ENCODE measurements at regions not wholly inside any gene's neighbourhood (a gene's known extent, or its start where the extent isn't known, plus 50 kb on each side); places are given as distances from the start of the nearest gene placed in this dataset.

DNA sequence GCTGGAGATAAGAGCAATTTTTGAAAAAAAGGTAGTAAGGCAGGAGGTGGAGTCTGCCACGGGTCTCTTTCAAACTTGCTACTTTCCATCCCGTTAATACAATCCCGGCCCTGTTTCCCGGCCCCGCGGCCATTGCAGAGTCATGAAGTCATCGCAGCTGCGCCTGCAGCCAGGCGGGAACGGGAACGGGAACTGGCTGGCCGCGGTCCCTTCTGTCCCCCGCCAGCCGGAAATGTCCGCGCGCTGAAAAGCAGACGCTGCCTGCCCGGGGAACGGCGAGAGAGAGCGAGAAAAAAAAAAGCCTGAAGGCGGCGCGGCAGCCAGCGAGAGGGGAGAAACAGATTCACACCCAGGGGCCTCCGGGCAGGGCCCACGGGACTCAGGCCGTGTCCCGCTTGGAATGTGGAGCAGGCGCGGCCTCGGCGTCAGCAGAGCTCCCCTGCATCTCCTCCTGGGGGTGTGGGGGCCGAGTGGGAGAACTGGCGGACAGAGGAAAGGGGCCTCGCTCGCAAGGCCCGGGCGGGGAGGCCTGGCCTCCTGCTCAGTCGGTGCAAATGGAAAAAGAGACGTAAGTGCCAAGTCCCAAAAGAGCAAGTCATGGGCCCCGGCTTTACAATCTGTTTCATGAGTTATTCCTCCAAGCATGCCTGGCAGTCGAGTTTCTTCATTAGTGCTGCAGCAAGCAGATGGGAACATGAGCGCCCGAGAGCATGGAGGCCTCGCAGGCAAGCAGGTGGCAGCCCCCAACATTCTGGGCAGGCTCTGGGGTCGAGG, 201.2 kb upstream of the GAS1 start:
- DNase-seq = no peak
- peaks cover 70% of the 10 kb centered on the region for H3K27me3 ChIP-seq (ENCODE audit: insufficient read depth, low read depth, severe bottlenecking)
- H3K9me3 ChIP-seq (ENCODE audit: severe bottlenecking) = no peaks in the 10 kb centered on the region
- H3K27ac ChIP-seq = no peak overlapping the region
- no peaks in the 10 kb centered on the region for H3K36me3 ChIP-seq
- H3K4me3 ChIP-seq (ENCODE audit: low read depth, low read length) = no peak overlapping the region
- TF ChIP-seq, protein P1, sequence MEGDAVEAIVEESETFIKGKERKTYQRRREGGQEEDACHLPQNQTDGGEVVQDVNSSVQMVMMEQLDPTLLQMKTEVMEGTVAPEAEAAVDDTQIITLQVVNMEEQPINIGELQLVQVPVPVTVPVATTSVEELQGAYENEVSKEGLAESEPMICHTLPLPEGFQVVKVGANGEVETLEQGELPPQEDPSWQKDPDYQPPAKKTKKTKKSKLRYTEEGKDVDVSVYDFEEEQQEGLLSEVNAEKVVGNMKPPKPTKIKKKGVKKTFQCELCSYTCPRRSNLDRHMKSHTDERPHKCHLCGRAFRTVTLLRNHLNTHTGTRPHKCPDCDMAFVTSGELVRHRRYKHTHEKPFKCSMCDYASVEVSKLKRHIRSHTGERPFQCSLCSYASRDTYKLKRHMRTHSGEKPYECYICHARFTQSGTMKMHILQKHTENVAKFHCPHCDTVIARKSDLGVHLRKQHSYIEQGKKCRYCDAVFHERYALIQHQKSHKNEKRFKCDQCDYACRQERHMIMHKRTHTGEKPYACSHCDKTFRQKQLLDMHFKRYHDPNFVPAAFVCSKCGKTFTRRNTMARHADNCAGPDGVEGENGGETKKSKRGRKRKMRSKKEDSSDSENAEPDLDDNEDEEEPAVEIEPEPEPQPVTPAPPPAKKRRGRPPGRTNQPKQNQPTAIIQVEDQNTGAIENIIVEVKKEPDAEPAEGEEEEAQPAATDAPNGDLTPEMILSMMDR (IDR thresholded peaks at IDR 0.05; ENCODE audit: low read depth, low read length) = no peak

DNA sequence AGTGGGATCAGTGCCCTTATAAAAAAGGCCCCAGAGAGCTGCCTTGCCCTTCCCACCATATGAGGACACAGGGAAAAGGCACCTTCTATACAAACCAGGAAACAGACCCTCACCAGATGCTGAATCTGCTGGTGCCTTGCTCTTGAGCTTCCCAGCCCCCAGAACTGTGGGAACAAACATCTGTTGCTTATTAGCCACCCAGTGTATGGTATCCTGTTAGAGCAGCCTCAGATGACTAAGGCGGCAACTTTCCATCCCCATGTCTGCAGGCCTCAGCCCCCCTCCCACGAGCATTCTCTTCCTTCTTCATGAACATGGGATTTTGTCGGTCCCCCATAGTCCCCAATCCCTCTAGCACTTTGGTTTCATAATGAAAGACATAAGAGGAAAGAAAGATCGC, 202.5 kb upstream of the GAS1 start:
- H3K9me3 ChIP-seq (ENCODE audit: severe bottlenecking) = no peaks in the 10 kb centered on the region
- TF ChIP-seq, protein P1 (IDR thresholded peaks at IDR 0.05; ENCODE audit: low read depth, low read length) = no peak
- no peak for DNase-seq
- H3K36me3 ChIP-seq = no peaks in the 10 kb centered on the region
- no peak overlapping the region for H3K27ac ChIP-seq
- peaks cover 78% of the 10 kb centered on the region for H3K27me3 ChIP-seq (ENCODE audit: insufficient read depth, low read depth, severe bottlenecking)
- no peak overlapping the region for H3K4me3 ChIP-seq (ENCODE audit: low read depth, low read length)

DNA sequence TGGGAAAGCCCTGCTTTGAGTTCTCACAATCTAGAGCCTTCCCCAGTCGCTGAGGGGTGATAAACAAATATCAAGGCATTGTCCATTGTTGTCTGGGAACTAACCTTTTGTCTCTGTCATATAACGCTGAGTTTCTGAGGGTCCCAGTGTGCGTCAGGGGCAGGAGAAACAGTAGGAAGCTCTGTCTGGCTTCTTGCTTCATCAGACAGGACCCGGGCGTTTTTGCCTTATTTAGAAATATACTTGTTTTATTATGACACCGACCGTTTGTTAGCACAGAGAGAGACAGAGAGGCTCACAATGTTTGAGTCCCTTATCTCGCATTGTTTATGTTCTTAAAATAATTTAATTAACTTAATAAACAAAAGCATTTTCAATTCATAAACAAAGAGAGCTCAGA, 204.9 kb upstream of the GAS1 start:
- TF ChIP-seq, protein P1 (IDR thresholded peaks at IDR 0.05; ENCODE audit: low read depth, low read length) = no peak
- no peak for DNase-seq

DNA sequence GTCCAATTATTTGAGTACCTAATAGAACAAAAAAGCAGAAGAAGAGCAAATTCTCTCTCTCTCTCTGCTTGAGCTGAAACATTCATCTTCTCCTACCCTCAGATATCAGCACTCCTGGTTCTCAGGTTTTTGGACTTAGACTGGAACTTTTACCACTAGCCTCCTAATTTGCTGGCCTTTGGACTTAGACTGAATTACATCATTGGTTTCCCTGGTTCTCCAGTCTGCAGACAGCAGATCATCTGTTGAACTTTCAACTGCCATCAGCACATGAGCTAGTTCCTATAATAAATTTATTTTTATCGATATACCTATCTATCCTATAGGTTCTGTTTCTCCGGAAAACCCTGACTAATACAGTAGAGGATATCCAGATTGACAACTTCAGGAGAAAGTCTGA, 208.9 kb upstream of the GAS1 start:
- TF ChIP-seq, protein P1 (IDR thresholded peaks at IDR 0.05; ENCODE audit: low read depth, low read length) = no peak
- Histone ChIP-seq H3K9me3 (ENCODE audit: severe bottlenecking) (no peaks in the 10 kb centered on the region), H3K36me3 (no peaks in the 10 kb centered on the region), H3K27ac (no peak overlapping the region), H3K4me3 (ENCODE audit: low read depth, low read length) (no peak overlapping the region), H3K27me3 (ENCODE audit: insufficient read depth, low read depth, severe bottlenecking) (peaks cover 67% of the 10 kb centered on the region)
- DNase-seq = no peak

More for the DNA sequence above, 204.9 kb upstream of the GAS1 start:
- H3K9me3 ChIP-seq (ENCODE audit: severe bottlenecking) = no peaks in the 10 kb centered on the region
- H3K27ac ChIP-seq = no peak overlapping the region
- H3K36me3 ChIP-seq = no peaks in the 10 kb centered on the region
- peaks cover 74% of the 10 kb centered on the region for H3K27me3 ChIP-seq (ENCODE audit: insufficient read depth, low read depth, severe bottlenecking)
- no peak overlapping the region for H3K4me3 ChIP-seq (ENCODE audit: low read depth, low read length)

DNA sequence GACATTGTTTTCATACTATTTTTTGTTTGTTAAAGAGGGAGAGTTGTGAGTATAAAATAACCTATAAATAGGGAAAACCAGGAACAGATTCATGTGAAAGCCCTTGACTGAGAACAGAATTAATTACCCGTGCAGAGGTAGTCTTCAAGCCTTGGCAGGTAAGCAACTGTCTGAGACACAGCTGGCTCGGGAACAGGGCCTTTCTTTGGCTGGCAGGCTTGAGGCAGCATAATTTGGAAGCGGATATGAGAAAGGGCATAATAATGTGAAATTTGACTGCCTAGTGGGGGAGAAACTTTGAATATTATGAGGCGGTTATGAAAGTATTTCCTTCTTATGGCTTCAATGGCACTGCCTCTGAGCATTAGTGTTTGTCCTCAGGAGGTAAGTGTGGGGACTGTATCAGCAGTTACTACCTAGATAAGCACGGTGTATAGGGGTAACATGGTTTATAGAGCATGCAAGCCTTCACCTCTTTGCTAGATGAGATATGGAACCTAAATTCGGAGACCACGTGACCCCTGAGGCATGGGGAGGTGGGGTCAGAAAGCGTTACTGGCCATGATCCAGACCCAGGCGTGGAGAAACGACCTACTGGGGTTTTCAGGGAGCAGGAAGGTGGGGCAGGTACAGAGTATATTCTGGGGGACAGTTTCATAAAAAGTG, 210.2 kb upstream of the GAS1 start:
- no peaks in the 10 kb centered on the region for H3K9me3 ChIP-seq (ENCODE audit: severe bottlenecking)
- no peak for DNase-seq
- no peaks in the 10 kb centered on the region for H3K36me3 ChIP-seq
- H3K4me3 ChIP-seq (ENCODE audit: low read depth, low read length) = no peak overlapping the region
- peaks cover 54% of the 10 kb centered on the region for H3K27me3 ChIP-seq (ENCODE audit: insufficient read depth, low read depth, severe bottlenecking)
- TF ChIP-seq, protein P1 (IDR thresholded peaks at IDR 0.05; ENCODE audit: low read depth, low read length) = no peak
- no peak overlapping the region for H3K27ac ChIP-seq
